GM21786 (cell line): ENCODE measurements at regions not wholly inside any gene's neighbourhood (a gene's known extent, or its start where the extent isn't known, plus 50 kb on each side); places are given as distances from the start of the nearest gene placed in this dataset.

Source experiments
- ATAC-seq: cut with Tn5 transposase; IDR thresholded peaks from one replicate; pipeline ENCODE4 v1.9.1; 2021; ENCODE audit not compliant: unreplicated experiment

DNA sequence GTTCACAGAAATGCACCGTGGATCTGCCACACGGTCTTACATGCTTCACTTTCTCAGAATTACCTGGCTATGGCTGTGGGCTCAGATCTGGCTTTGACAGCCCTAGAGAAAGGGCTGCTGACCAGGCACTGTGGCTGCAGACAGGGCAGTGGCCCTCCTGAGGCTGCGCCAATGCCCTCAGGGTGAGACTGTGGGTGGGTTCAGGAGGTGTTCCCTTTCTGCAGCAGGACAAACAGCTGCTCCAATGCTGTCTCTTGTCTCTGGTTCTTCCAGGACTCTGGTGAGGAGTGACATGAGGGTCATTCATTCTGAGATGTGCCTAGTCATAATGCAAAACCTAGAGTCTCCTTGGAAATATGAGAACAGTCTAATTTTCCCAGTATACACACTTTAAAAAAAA lies 90.5 kb upstream of the SMIM21 start:
- no peak for ATAC-seq

DNA sequence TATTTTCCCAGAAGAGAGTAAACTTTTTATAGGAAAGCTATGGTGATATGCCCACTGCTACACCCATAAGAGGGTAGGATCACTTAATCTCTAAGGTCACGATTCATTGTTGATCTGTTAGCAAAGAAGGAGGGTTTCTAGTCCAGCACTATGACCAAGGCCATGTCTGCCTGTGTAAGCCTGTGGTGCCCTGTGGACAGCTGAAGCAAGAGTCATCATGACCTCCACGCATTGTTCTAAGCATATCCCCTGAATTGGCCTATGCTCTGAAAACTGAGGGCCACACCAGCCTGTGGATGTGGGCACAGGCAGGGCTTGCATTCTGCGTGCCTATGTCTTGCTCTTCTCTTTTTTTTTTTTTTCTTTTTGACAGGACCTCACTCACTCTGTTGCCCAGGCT lies 89.8 kb upstream of the SMIM21 start:
- no peak for ATAC-seq

DNA sequence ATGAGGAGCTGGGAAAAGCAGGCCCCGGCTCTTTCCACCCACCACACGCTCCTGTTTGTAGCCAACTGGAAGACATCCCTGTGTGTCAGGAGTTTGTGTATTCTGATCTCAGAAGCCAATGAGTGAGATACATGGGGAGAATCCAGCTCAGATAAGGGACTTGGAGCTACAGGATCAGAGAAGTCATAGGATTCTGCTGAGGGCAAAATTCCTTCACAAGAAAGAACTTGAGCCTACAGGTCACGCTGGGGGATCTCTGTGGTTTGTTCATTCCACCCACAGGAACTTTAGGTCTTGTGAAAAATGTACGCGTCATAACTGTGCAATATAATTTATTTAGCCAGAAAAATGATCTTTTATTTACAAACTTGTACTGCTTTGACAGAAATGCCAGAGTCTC lies 80.1 kb upstream of the SMIM21 start:
- ATAC-seq = no peak

DNA sequence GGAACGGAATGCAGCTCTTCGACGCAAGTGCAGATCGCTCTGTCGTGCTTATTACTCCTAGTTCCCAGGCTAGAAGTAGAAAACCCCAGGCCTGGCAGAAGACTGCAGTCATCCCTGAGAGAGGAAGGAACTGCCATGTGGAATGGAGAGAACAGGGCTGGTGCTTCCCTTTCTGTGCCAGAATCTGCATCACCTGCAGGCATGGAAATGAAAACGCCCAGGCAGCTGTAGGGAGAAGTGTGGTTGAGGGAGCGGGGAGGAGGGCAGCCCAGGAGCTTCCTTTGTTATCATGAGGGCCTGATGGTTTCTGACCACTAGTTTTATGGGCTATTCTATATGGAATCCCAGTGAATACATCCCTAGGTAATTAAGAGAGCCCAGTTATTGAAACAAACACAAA lies 79.4 kb upstream of the SMIM21 start:
- no peak for ATAC-seq

DNA sequence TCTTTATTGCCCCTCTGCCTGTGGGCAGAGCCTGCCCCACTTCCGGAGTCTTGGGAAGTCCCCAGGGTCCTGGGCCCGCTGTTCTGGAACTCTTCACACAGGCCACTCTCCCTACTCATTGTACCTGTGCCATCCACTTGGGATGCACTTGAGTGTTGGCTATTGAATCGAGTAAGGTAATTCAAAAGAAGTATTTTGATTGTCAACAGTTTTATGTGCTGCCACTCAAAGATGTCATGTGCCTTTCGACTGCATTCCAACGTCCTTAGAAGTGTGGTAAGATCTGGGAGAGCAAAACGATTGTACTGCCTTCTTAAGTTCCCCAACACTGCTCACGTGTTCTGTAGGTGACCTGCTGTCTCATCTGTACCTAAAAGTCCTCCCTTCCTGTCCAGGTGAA lies 77.0 kb upstream of the SMIM21 start:
- ATAC-seq = no peak

DNA sequence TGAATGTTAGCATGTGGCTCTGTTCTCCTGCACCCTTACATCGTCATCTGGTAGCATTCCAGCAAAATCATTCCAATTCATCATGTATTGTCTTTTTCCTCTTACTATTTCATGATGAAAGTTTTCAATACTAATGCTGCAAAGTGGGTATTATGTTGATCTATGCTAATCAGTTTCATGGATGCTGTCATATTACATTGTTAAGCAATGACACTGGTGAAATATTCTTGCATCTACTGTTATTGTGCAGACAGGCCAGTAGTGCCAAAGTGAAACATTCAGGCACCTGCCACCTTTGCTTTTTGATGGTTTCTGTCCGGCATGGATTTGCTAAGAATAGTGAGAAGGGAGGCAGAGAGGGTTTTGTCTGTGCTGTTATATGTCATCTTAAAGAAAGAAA lies 76.1 kb upstream of the SMIM21 start:
- no peak for ATAC-seq

DNA sequence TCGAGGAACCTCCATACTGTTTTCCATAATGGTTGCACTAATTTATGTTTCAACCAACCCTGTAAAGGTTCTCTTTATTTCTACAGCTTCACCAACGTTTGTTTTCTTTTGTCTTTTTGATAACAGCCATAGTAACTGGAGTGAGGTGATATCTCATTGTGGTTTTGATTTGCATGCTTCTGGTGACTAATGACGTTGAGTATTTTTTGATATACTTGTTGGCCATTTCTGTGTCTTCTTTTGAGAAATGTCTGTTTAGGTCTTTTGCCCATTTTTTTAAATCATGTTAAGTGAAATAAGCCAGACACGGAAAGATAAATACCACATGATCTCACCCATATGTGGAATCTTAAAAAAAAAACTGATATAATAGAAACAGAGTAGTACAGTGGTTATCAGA lies 74.8 kb upstream of the SMIM21 start:
- ATAC-seq = no peak

DNA sequence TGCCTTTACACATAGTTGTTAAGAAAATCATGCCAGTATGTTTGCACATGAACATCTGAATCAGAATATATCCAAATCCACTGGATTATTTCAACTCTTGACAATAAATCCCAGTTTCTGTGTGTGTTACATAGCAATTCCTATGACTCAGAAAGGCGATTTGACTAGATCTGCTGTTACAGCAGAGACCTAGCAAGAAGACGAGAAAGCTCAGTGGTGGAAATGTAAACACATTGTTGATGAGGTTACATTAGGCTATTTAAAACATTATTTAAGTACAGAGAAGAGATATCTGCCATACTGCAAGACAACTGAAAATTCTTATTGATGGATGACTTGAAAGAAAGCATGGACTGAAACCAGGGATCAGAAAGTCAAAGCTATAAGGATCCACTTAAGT lies 73.0 kb upstream of the SMIM21 start:
- no peak for ATAC-seq

DNA sequence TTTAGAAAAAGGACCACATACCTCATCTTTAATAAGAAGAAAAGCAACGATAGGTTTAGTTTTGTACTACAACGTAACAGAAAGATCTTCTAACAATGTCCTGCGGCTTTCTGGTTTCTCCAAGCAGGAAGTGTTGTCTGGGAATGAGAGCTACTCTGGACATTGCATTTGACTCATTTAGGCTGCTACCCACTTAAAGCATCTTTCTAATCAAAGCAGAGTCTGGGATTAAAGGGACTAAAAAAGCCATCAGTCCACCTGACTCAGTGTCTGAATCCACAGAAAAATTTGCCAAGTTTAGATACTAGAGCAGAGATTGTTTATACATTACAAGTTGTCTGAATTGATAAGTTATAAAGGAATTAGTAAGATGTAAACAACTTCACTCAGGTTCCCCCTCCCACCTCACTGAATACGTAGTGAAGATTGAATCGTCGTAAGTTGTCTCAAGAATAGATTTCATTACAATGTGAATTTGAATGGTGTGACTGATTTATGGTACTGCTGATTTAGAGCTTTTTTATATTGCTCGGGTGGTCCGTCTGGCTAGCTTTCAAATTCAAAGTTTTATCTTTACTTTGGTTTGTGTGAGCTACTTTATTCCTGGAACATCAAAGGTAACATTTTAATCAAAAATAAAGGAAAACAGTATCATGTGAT lies 70.2 kb upstream of the SMIM21 start:
- no peak for ATAC-seq

DNA sequence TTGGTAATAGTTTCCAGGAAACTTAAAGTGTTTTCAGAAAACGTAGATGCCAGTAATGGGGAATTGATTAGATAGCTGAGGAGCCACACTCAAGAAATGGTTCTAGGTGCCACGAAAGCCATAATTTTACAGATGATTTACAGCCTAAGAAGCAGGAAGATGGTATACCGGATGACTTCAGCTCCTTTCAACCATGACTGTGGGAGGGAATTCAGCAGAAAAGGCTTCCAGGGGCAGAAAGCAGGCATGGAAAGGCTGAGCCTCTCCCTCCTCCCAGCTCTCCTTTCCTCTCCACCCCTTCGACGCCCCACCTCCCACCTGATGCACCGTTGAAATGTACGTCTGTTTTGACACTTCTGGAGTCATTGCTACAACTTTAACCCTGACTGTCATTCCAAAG lies 68.6 kb upstream of the SMIM21 start:
- no peak for ATAC-seq

DNA sequence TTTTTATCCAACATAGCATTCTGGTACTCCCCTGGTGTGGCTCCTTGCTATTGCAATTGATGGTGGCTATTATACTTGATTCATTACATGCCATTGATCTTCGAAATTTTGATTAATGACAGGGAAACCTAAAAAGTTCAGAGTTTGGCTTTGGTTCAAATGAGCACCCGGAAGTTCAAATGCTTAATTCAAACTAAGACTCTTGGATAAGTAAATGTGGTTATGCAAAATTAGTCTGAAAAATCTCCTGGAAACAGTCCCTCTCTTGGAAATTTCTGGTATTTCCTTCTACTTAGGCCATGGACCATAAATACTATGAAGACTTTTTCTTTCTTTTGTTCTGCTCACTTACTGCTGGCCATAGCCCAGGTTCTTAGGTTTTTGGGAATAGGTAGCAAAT lies 65.3 kb upstream of the SMIM21 start:
- no peak for ATAC-seq

DNA sequence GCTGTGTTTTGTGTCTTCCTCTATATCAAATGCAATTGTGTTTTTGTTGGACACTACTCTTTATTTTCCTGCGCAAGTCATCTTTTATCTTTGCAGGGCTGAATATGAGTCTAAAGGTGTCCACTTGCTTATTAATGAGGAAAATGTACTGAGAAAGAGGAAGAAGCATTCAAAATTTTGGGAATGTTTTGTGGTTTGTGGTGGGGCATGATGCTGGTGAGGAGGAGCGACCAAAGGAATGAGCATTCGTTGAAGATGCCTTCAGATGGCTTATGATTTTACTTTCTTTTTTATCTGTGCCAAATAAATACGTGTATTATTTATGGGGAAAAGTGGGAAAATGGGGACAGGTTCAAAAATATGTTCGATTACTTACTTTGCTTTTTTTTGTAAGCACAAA lies 63.9 kb upstream of the SMIM21 start:
- no peak for ATAC-seq

DNA sequence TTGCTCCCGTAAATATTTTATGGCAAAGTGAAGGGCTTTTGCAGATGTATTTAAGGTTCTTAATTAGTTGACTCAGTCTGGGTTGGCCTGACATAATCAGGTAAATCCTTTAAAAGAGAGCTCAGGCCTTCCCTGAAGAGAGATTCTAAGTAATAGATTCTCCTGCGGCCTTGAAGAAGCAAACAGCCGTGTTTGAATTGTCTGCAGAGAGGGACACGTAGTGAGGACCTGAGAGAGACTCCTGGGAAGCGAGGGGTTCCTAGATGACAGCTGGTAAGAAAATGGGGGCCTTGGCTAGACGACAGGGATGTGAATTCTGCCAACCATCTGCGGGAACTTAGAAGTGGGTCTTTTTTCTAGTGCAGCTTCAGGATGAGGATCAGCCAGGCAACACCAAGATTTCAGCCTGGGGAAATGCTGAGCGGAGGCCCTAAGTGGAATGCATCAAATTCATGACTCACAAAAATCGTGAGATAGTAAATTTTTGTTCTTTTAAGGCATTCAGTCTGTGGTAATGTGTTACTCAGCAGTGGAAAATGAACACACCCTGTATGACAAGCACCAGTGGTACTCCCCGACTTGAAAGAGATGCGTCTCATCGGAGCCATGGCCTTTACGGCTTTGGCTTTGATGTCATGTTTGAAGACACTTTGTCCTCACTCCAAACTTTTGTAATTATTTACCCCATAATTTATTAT lies 62.1 kb upstream of the SMIM21 start:
- no peak for ATAC-seq

DNA sequence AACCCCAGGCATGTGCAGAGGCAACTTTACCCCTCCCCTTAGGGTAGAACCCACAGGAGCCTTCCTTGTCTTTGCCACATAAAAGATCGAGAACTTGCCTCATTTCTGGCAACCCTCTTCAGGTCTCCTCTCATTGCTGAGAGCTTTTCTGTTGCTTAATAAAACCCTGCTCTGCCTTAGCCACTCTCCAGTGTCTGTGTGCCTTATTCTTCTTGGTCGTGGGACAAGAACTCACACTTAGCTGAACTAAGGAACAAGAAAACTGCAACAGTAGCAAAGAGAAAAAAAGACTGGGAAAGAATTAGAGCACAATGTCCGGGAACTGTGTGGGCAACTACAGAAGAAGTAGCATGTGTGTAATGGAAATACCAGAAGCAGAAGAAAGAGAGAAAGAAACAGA lies 56.2 kb upstream of the SMIM21 start:
- no peak for ATAC-seq

DNA sequence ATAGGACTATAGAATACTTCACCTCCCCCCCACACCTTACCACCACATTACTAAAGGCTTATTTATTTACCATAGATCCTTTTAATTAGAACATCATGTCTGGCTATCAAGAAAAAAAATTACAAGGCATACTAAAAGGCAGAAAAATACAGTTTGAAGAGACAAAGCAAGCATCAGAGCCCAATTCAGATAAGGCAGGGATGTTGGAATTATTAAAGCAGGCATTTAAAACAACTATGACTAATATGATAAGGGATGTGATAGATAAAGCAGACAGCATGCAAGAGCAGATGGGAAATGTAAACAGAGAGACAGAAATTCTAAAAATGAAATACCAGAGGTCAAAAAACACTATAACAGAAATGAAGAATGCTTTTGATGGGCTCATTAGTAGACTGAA lies 55.4 kb upstream of the SMIM21 start:
- no peak for ATAC-seq

DNA sequence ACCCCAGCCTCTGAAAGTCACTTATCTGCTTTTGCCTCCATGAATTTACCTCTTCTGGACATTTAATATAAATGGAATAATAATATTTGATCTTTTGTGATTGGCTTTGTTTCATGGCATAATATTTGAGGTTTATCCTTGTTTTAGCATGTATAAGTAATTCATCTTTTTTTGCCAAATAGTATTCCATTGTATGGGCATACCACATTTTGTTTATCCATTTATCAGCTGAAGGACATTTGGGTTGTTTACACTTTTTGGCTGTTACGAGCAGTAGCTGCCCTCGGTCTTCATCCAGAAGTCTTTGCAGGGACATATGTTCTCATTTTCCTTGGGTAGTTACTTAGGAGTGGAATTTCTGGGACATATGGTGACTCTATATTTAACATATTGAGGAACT lies 53.0 kb upstream of the SMIM21 start:
- ATAC-seq = no peak

DNA sequence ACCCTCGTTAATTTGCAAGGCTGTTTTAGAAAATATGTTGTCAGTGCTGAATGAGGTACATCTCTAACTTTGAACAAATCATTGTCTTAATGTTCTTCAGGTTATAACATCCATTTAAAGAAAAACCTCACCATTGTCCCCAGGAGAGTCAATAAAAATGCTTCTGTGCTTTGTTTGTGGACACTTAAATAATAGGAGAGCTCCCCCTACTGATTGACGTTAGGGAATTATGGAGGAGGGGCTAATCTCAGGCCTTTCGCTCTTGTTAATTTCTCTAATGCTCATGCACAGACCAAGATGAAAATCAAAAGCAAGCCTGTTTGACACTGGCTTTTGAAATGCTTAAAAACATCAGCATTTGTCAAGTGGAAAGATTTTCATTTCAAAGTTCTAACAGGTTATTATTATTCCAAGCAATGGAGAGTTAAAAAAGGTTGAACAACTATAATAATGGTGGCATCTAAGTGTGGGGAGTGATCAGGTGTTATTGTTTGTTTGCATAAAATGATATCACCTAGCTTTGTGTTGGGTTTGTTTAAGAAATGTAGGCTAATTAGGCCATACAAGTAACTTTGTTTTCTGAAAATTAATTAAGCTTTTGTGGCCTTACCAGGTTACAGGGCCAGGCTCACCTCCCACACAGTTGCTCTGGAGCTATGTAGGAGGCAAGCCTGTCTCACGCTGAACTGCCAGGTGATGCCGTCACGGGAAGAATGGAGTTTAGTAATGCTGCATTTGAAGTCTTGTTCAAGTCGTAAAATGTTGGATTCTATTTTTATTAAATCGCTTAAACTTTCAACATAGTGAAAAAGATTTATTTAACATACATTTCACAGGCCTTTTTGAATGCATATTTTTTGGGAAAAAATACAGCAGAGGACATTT lies 51.7 kb upstream of the SMIM21 start:
- peak; percentile 79 for ATAC-seq

DNA sequence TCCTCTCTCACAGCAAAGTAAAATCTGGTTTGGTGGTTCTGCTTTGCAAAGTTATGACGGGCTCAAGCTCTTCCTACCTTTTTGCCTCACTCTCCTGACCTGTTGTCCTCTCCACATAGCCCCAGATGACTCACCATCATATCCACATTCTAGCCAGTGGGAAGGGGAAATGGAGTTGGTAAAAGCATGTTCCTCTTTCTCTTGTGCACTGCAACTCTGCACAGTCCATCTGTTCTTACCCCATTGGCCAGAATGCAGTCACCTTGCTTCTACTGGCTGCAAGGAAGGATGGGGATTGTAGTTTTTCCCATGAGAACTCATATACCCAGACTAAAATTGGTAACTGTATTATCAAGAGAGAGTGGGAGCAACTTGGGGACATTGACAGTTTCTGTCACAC lies 50.4 kb upstream of the SMIM21 start:
- ATAC-seq = no peak
